H9 (cell line): ENCODE measurements at regions not wholly inside any gene's neighbourhood (a gene's known extent, or its start where the extent isn't known, plus 50 kb on each side); places are given as distances from the start of the nearest gene placed in this dataset.

Experiments used
- DNase-seq: peaks from one replicate; pipeline ENCODE4 v3.0.0-alpha.2; 2017
- H2AFZ ChIP-seq: one replicate; pipeline ENCODE4 v1.6.1; 2013; ENCODE audit warnings: mild to moderate bottlenecking, low read length, control low read depth, moderate library complexity
- H2AK5ac ChIP-seq: 2 replicates; pipeline ENCODE4 v1.6.1; 2013; ENCODE audit warnings: low read length, control low read depth, mixed read lengths; ENCODE audit not compliant: insufficient read length
- H2BK120ac ChIP-seq: one replicate; pipeline ENCODE4 v1.6.1; 2013; ENCODE audit warnings: low read depth, mild to moderate bottlenecking, low read length, control low read depth, inconsistent platforms; ENCODE audit not compliant: poor library complexity, severe bottlenecking
- H2BK12ac ChIP-seq: 2 replicates; pipeline ENCODE4 v1.6.1; 2013; ENCODE audit warnings: low read length, control low read depth, mixed read lengths, low read depth; ENCODE audit not compliant: insufficient read length
- H2BK15ac ChIP-seq: 2 replicates; pipeline ENCODE4 v1.6.1; 2013; ENCODE audit warnings: low read depth, low read length, control low read depth
- H2BK20ac ChIP-seq: one replicate; pipeline ENCODE4 v1.6.1; 2013; ENCODE audit warnings: low read depth, mild to moderate bottlenecking, low read length, control low read depth, inconsistent platforms; ENCODE audit not compliant: poor library complexity, severe bottlenecking
- H2BK5ac ChIP-seq: 2 replicates; pipeline ENCODE4 v1.6.1; 2013; ENCODE audit warnings: low read length, control low read depth, mixed read lengths; ENCODE audit not compliant: insufficient read length
- H3K14ac ChIP-seq: 2 replicates; pipeline ENCODE4 v1.6.1; 2013; ENCODE audit warnings: low read length, control low read depth; ENCODE audit not compliant: insufficient read depth
- H3K18ac ChIP-seq: 2 replicates; pipeline ENCODE4 v1.6.1; 2013; ENCODE audit warnings: low read depth, mild to moderate bottlenecking, mixed read lengths, low read length, control low read depth; ENCODE audit not compliant: insufficient read length
- H3K23ac ChIP-seq: 2 replicates; pipeline ENCODE4 v1.6.1; 2013; ENCODE audit warnings: low read length, control low read depth, mixed read lengths, low read depth; ENCODE audit not compliant: insufficient read length
- H3K23me2 ChIP-seq: 2 replicates; pipeline ENCODE4 v1.6.1; 2013; ENCODE audit warnings: low read depth, mild to moderate bottlenecking, mixed read lengths, low read length, control low read depth; ENCODE audit not compliant: insufficient read length, poor library complexity, severe bottlenecking
- H3K27ac ChIP-seq: 2 replicates; pipeline ENCODE4 v1.5.1; 2013; ENCODE audit warnings: low read length, control low read depth, mixed read lengths, low read depth; ENCODE audit not compliant: insufficient read length
- H3K27me3 ChIP-seq: 2 replicates; pipeline ENCODE4 v1.6.1; 2013; ENCODE audit warnings: low read length, control low read depth, inconsistent platforms; ENCODE audit not compliant: insufficient read depth
- H3K4ac ChIP-seq: 2 replicates; pipeline ENCODE4 v1.6.1; 2013; ENCODE audit warnings: low read depth, mild to moderate bottlenecking, control low read depth, inconsistent platforms, low read length, moderate library complexity
- H3K4me1 ChIP-seq: 2 replicates; pipeline ENCODE4 v1.6.1; 2013; ENCODE audit warnings: low read length, control low read depth, inconsistent platforms; ENCODE audit not compliant: insufficient read depth
- H3K4me2 ChIP-seq: 2 replicates; pipeline ENCODE4 v1.6.1; 2013; ENCODE audit warnings: low read length, control low read depth, mixed read lengths; ENCODE audit not compliant: insufficient read length, insufficient read depth
- H3K56ac ChIP-seq: 2 replicates; pipeline ENCODE4 v1.6.1; 2013; ENCODE audit warnings: low read depth, mild to moderate bottlenecking, mixed read lengths, low read length, control low read depth; ENCODE audit not compliant: insufficient read length
- H3K79me1 ChIP-seq: 2 replicates; pipeline ENCODE4 v1.6.1; 2013; ENCODE audit warnings: low read depth, mild to moderate bottlenecking, moderate library complexity, low read length, control low read depth, inconsistent platforms; ENCODE audit not compliant: insufficient read depth, poor library complexity, severe bottlenecking
- H3K79me2 ChIP-seq: 2 replicates; pipeline ENCODE4 v1.6.1; 2013; ENCODE audit warnings: low read length, control low read depth, inconsistent platforms; ENCODE audit not compliant: insufficient read depth
- H3K9ac ChIP-seq: 2 replicates; pipeline ENCODE4 v1.6.1; 2013; ENCODE audit warnings: low read length, control low read depth, mixed read lengths; ENCODE audit not compliant: insufficient read length; ENCODE audit errors: extremely low read depth
- H3K9me3 ChIP-seq: one replicate; pipeline ENCODE4 v1.6.1; 2013; ENCODE audit warnings: low read depth, low read length, inconsistent platforms; ENCODE audit not compliant: control insufficient read depth
- H3T11ph ChIP-seq: one replicate; pipeline ENCODE4 v1.6.1; 2013; ENCODE audit warnings: mild to moderate bottlenecking, low read length, control low read depth, inconsistent platforms
- H4K20me1 ChIP-seq: one replicate; pipeline ENCODE4 v1.6.1; 2013; ENCODE audit not compliant: control insufficient read depth, insufficient read length, insufficient read depth
- H4K5ac ChIP-seq: 2 replicates; pipeline ENCODE4 v1.6.1; 2013; ENCODE audit warnings: low read depth, mild to moderate bottlenecking, mixed read lengths, low read length, control low read depth; ENCODE audit not compliant: insufficient read length
- H4K8ac ChIP-seq: replicated peaks from 2 replicates; pipeline ENCODE4 v1.6.1; 2013; ENCODE audit warnings: low read length, control low read depth, mixed read lengths, low read depth; ENCODE audit not compliant: insufficient read length
- H4K91ac ChIP-seq: 2 replicates; pipeline ENCODE4 v1.6.1; 2013; ENCODE audit warnings: low read depth, mild to moderate bottlenecking, moderate library complexity, mixed read lengths, low read length, control low read depth; ENCODE audit not compliant: insufficient read length
- H3K27ac Mint-ChIP-seq, 3 experiments: 2 replicates in 2 of 3; 3 replicates in 1 of 3; pipeline ENCODE4 v1.8.0; 2020 to 2021; ENCODE audit warnings: mixed read lengths in 3 of 3, mild to moderate bottlenecking in 1 of 3, moderate library complexity in 1 of 3
- H3K27me3 Mint-ChIP-seq: 2 replicates; pipeline ENCODE4 v1.8.0; 2021; ENCODE audit warnings: low read depth, mild to moderate bottlenecking, moderate library complexity, mixed read lengths
- H3K36me3 Mint-ChIP-seq, 3 experiments: 2 replicates in 2 of 3; 3 replicates in 1 of 3; pipeline ENCODE4 v1.8.0; 2020 to 2021; ENCODE audit warnings: low read depth in 3 of 3, mixed read lengths in 3 of 3; ENCODE audit not compliant: insufficient read depth in 1 of 3
- H3K4me1 Mint-ChIP-seq, 2 experiments: 2 replicates each; pipeline ENCODE4 v1.8.0; 2020; ENCODE audit warnings: mixed read lengths in 2 of 2
- H3K4me3 Mint-ChIP-seq, 2 experiments: 2 replicates in 1 of 2; 3 replicates in 1 of 2; pipeline ENCODE4 v1.8.0; 2020 to 2021; ENCODE audit warnings: mild to moderate bottlenecking in 2 of 2, mixed read lengths in 2 of 2, moderate library complexity in 1 of 2
- H3K9me3 Mint-ChIP-seq, 2 experiments: 2 replicates in 1 of 2; 3 replicates in 1 of 2; pipeline ENCODE4 v1.8.0; 2020; ENCODE audit warnings: mild to moderate bottlenecking in 2 of 2, mixed read lengths in 2 of 2, moderate library complexity in 1 of 2
- CTCF ChIP-seq: fragments of 200-600 bp; sonication (generic); conservative IDR thresholded peaks from 3 replicates; pipeline ENCODE4 v1.8.0; 2021; ENCODE audit warnings: antibody characterized with exemption, mild to moderate bottlenecking
- WGBS: extraction: QIAGEN DNeasy Blood & Tissue Kit; methylation state at CpG from one replicate; pipeline ENCODE4 v1.1.7; 2013; ENCODE audit warnings: missing lambda C conversion rate, low lambda C conversion rate, mixed read lengths; ENCODE audit not compliant: insufficient read length; ENCODE audit errors: extremely low coverage; 5-methylcytosine and 5-hydroxymethylcytosine counted together

GRCh38 chr13:106348075-106348840 is 187.2 kb downstream of the EFNB2 start:
- H2BK12ac ChIP-seq = no peak overlapping the region
- no peak overlapping the region for H3K9ac ChIP-seq
- H3K79me1 ChIP-seq = no peaks in the 10 kb centered on the region
- no peaks in the 10 kb centered on the region for H3K9me3 ChIP-seq
- no peaks in the 10 kb centered on the region for H3K27me3 ChIP-seq
- no peak overlapping the region for H3K27ac Mint-ChIP-seq
- H4K20me1 ChIP-seq = no peaks in the 10 kb centered on the region
- H3K4me3 Mint-ChIP-seq = no peak overlapping the region; a peak in 1 of 5 replicates
- H3K9me3 Mint-ChIP-seq = no peaks in the 10 kb centered on the region
- H2BK120ac ChIP-seq = no peak overlapping the region
- no peak overlapping the region for H4K8ac ChIP-seq
- WGBS = no CpG with 5 or more reads among the region's 6 CpGs
- H3T11ph ChIP-seq = no peak overlapping the region
- no peak overlapping the region for H4K5ac ChIP-seq
- peaks cover 39 to 50% of the 10 kb centered on the region in 2 experiments for H3K4me1 Mint-ChIP-seq
- no peaks in the 10 kb centered on the region for H3K36me3 Mint-ChIP-seq
- no peak overlapping the region for H3K27ac ChIP-seq
- H4K91ac ChIP-seq = no peak overlapping the region
- H2AK5ac ChIP-seq = no peak overlapping the region
- no peak for TF ChIP-seq CTCF
- H2BK20ac ChIP-seq = no peak overlapping the region
- no peak overlapping the region for H2BK5ac ChIP-seq
- H3K79me2 ChIP-seq = no peaks in the 10 kb centered on the region
- DNase-seq = no peak
- no peak overlapping the region for H2AFZ ChIP-seq
- peaks cover 7% of the 10 kb centered on the region for H3K23me2 ChIP-seq
- H2BK15ac ChIP-seq = no peak overlapping the region
- no peak overlapping the region for H3K14ac ChIP-seq
- H3K27me3 Mint-ChIP-seq = peaks cover 21% of the 10 kb centered on the region
- H3K4me1 ChIP-seq = no peaks in the 10 kb centered on the region; the same call in 1 of the 2 replicates
- no peak overlapping the region for H3K4ac ChIP-seq
- H3K4me2 ChIP-seq = no peak overlapping the region
- H3K56ac ChIP-seq = no peak overlapping the region
- H3K23ac ChIP-seq = no peak overlapping the region
- no peak overlapping the region for H3K18ac ChIP-seq
